HG03060 (cell line): ENCODE measurements at regions not wholly inside any gene's neighbourhood (a gene's known extent, or its start where the extent isn't known, plus 50 kb on each side); places are given as distances from the start of the nearest gene placed in this dataset.
A peak's percentile ranks its signal among the peaks of the same experiment; 100 is the strongest.

Experiments
- ATAC-seq: cut with Tn5 transposase; IDR thresholded peaks from one replicate; pipeline ENCODE4 v1.9.1; 2021; ENCODE audit warnings: low read depth, moderate number of reproducible peaks; ENCODE audit not compliant: unreplicated experiment

DNA sequence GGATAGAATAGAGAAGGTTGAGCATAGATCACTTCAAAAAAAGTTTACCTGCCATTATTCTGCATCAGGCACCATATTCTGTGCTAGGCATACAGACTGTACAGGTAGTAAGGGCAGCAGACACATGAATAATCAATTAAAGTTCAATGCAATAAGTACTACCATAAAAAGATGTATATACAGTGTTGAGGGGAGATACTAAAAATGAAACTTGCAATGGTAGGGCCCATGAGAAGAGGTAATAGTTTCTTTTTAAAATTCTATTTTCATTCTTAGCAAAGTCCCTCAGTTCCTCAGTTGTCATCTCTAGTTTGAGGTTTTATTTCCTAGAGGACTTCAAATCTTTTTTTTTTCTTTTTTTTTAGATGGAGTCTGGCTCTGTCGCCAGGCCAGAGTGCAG, 819.9 kb downstream of the FAM181B start:
- ATAC-seq: no peak

GRCh38 chr11:81907996-81908395, 825.7 kb downstream of the FAM181B start:
- no peak for ATAC-seq

DNA sequence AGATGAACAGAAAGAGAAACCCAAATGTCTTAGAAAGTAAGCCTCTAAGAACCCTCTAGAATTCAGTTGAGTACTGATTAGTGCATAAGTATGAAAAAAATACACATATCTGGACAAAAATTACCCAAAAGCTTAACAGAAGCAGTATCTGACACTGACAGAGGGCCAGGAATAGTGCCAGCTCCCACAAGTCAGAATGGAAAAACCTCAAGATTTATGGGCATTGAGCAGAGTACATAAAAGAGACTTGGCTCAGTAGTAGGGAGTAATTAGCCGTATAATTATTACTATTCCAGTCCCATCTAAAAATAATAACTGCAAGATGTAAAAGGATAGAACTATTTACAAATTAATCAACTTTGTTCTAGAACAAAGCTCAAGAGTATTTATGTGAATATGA, 834.5 kb downstream of the FAM181B start:
- no peak for ATAC-seq

GRCh38 chr11:81897639-81898038, 836.0 kb downstream of the FAM181B start:
- ATAC-seq: no peak

GRCh38 chr11:81895258-81895657, 838.4 kb downstream of the FAM181B start:
- no peak for ATAC-seq

GRCh38 chr11:81892770-81893635, 840.7 kb downstream of the FAM181B start:
- ATAC-seq: no peak

DNA sequence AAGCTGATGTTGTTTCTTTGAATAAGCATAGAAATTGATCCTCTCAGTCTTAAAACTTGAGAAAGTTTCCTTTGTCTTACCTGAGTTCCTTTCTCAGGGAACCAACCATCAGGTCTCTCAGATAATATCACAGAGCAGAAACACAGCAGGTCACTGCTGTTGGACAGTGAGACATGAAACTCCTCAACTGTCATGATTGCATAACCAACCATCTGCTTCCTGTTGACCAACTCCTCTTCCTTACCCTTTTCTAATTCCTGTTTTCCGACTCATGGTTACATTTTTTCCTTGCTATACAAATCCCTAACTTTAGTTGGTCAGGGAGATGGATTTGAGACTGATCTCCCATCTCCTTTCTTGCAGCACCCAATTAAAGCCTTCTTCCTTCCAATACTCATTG, 845.3 kb downstream of the FAM181B start:
- ATAC-seq: no peak

DNA sequence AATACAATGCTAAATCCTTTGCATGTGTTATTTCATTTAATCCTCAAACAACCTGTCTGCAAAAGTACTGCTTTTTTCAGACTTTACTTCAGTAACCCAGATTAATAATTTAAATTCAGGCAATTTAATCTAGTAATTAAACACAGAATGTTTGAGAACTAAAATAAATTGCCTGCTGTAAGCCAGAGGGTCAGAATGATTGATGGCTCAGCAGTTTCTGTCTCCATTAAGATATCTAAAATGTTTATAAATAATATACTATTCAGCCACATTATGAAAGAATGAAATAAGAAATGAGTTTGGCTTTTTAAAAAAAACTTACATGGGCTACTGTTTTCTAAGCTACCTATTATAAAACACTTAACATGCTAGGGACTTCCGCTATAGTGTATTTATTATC, 846.0 kb downstream of the FAM181B start:
- ATAC-seq: no peak

DNA sequence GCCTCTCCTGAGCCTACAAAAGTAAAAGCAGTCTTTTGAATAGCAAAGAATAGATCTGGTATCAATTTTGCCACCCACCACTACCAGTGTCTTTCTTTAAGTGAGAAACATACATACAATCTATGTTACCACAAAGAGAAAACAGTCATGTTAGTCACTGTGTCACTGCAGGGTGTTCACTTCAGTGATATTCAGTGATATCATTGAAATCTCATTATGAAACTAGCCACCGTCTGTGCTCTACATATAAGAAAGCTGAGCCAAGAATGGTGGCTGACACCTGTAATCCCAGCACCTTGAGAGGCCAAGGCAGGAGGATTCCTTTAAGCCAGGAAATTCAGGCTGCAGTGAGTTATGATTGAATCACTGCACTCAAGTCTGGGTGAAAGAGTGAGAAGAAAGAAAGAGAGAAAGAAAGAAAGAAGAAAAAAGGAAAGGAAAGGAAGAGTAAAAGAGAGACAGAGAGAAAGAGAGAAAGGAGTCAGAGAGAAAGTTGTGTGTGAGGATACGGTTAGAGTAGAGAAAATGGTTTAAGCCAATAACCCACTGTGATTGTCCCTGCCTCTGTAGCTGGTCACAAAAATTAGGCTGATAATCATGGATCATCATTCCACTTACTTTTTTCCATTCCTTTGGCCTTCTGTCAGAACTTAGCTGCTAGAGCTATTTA, 847.1 kb downstream of the FAM181B start:
- ATAC-seq: no peak

GRCh38 chr11:81874635-81875034, 859.0 kb downstream of the FAM181B start:
- ATAC-seq: peak; percentile 37

DNA sequence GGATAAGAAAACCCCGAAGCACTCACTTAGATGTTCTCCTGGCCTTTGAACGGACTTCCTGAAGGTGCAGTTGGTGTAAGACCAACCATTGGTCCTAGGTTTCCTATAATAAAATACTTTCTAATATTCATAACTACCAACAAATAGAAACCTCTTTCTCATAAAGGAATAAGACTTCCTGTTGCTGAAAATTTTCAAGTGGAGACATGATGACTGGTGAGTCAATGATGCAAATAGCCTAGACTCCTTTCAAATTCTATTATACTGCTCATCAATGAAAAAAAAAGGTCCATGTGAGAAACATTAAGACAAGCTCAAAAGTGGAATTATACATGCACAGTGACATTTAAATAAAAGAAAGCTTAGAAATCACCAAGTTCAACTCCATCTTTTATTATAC, 862.8 kb downstream of the FAM181B start:
- ATAC-seq: no peak

DNA sequence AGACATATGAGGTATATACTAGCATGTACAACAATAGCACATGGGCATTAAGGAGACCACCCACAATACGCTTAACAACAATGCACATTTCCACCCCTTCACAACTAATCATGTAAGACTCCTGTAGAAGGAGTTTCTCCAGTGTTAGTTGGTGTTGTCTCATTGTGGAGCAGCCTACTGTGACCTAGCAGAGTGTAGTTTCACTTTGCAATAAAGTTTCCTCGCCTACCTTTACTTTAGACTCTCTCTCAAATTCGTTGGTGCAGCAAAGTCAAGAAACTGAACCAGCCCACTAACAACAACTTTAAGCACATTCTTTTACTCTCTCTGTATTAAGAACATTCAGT, 863.6 kb downstream of the FAM181B start:
- ATAC-seq: peak; percentile 34

DNA sequence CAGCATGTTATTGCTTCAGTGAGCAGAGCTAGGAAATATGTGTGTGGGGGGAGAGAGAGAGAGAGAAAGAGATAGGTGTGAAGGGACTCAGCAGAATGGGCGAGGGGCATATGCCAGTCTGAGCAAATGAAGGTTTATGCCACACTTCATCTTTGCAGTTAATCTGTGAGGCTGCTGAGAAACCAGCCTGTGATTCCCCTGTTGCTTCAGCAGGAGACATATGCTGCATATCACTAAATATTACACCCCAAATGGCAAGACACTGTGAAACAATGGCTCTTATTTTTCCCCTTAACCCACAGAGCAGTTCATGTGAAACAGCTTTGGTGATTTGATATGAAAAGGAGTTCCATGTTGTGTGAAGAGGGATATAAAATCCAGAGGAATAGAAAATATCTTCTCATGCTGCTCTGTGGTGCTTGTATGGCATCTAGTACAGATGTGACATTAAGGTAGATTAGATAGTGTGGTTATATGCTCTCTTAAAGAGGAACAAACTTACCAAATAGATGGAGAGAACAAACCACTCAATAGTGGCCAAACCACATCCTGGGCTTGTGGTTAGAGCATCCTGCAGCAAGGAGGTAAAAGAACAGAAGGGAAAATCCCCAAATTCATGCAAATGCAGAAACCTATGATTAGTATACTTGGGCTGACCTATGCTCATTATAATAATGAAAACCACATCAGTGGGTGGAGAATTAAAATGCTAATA, 864.2 kb downstream of the FAM181B start:
- peak; percentile 97 for ATAC-seq

DNA sequence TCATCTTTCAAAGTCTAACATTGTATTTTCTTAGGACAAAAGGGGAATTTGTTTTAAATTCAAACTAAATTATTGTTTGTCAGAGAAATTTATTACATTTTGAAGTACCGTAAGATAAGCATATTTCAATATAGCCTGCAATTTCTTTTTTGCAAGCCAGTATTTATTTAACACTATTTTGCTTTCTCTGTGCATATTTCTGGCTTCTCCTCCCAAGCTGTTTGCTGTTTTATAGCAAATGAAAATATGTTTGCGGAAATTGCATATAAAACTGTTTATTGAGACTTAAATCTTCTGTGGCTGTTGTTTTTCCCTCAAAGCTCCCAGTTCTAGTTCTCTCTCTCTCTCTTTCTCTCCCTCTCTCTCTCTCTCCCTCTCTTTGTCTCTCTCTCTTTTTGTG, 866.8 kb downstream of the FAM181B start:
- ATAC-seq: no peak

- ATAC-seq: no peak
Observed at GRCh38 chr11:81857386-81857785, 876.3 kb downstream of the FAM181B start.

- ATAC-seq: no peak
Observed at GRCh38 chr11:81853791-81854190, 879.9 kb downstream of the FAM181B start.

DNA sequence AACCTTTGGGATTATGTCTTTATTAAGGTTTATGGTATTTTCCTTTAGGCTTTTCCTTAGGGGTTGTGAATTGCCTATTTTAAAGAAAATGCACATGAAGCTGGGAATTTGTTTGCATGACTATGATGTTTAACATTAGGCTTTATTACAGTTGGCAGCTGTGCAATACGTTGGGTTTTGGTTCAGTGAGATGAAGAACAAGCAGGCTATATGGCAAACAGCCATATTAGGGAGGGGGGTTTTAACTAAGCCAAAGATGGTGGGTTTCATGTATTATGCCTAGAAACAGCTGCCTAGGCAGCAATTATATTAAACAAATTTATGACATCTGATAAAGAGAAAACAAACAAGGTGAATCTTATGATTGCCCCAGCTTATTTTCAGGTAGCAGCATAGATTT, 880.8 kb downstream of the FAM181B start:
- ATAC-seq: no peak

- ATAC-seq: no peak
Observed at GRCh38 chr11:81840380-81840779, 893.3 kb downstream of the FAM181B start.

DNA sequence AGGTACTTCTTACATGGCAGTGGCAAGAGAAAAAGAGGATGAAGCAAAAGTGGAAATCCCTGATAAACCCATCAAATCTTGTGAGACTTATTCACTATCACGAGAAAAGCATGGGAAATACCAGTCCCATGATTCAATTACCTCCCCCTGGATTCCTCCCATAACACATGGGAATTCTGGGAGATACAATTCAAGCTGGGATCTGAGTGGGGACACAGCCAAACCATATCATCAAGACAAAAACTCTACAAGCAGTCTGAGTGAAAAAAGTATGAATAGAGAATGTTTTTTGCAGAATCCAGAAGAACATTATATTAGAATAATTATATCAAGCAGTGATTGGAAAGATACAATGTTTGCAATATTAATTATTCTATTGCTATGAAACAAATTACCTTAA, 893.7 kb downstream of the FAM181B start:
- no peak for ATAC-seq

GRCh38 chr11:81839016-81839415, 894.6 kb downstream of the FAM181B start:
- ATAC-seq: no peak

DNA sequence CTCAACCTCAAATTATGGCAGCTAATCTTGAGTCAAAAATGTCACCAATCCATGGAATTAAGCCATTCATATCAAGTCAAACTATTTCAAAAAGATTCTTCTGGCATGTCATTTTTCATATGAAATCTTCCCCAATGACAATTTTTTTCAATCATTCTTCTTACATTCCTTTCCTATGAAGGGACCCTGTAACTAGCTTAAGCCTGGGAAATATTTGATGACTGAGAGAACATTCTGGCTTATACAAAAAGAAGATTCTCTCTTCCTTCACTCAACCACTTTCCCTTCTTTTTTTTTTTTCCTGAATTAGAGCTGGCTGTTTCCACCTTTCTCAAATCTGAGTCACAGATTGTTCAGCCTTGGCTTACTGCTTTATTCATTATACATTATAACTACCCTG, 903.7 kb downstream of the FAM181B start:
- ATAC-seq: no peak

GRCh38 chr11:81825346-81825745, 908.3 kb downstream of the FAM181B start:
- ATAC-seq: no peak
